GM12878 (cell line): ENCODE measurements at regions not wholly inside any gene's neighbourhood (a gene's known extent, or its start where the extent isn't known, plus 50 kb on each side); places are given as distances from the start of the nearest gene placed in this dataset.
A peak's percentile ranks its signal among the peaks of the same experiment; 100 is the strongest.

Experiments
- ATAC-seq: fragments of 200-7000 bp; cut with Tn5 transposase; 3 replicates; pipeline ENCODE4 v1.9.1; 2020; ENCODE audit warnings: mild to moderate bottlenecking, moderate library complexity
- BruUV-seq: library from RNA; stranded (reverse); fragments of 400-500 nt; replicated peaks from 2 replicates; lab custom pipeline; 2021; lab: Mats Ljungman, UMichigan
- CTCF ChIA-PET: fragments of 300-600 bp; sonication (Branson Sonifier 250); formaldehyde crosslinking; extraction: SDS; loops from one replicate; lab custom pipeline; 2021; ENCODE audit warnings: inconsistent platforms; lab: Yijun Ruan, JAX
- POLR2A ChIA-PET: fragments of 350-600 bp; formaldehyde crosslinking; extraction: SDS; loops from one replicate; lab custom pipeline; 2021; ENCODE audit warnings: inconsistent platforms; lab: Charles Lee
- RAD21 ChIA-PET: fragments of 300-600 bp; sonication (Branson Sonifier 250); formaldehyde crosslinking; loops from one replicate; lab custom pipeline; 2023; ENCODE audit warnings: antibody characterized with exemption; ENCODE audit not compliant: unreplicated experiment; lab: Charles Lee
- SMC1A ChIA-PET: fragments of 300-600 bp; sonication (Branson Sonifier 250); formaldehyde crosslinking; loops from one replicate; lab custom pipeline; 2023; ENCODE audit not compliant: unreplicated experiment, uncharacterized antibody; lab: Charles Lee
- DNase-seq: peaks from one replicate; pipeline ENCODE4 v3.0.0-alpha.2; 2011; ENCODE audit warnings: low read depth, low spot score
- FAIRE-seq: peaks from 3 replicates; lab custom pipeline; 2011; peaks lifted over from hg19 to GRCh38; lab: Jason Lieb, UNC
- H2AFZ ChIP-seq: 2 replicates; pipeline ENCODE4 v1.6.0; 2011; ENCODE audit warnings: low read depth, low read length, control low read depth; ENCODE audit not compliant: control insufficient read depth
- H3K27ac ChIP-seq: 2 replicates; pipeline ENCODE4 v1.5.1; 2011; ENCODE audit warnings: control low read depth; ENCODE audit not compliant: control insufficient read depth, insufficient read depth
- H3K27me3 ChIP-seq, 2 experiments: replicated peaks in 1 of 2; 2 replicates each; pipeline versions ENCODE4 v1.6.0 to v1.6.1; 2011; ENCODE audit warnings: low read length in 1 of 2; ENCODE audit not compliant: control insufficient read depth in 2 of 2, insufficient read depth in 2 of 2
- H3K36me3 ChIP-seq, 2 experiments: 2 replicates each; pipeline ENCODE4 v1.5.1; 2011; ENCODE audit warnings: low read length in 1 of 2; ENCODE audit not compliant: control insufficient read depth in 2 of 2, insufficient read depth in 2 of 2
- H3K4me1 ChIP-seq: 2 replicates; pipeline ENCODE4 v1.6.1; 2011; ENCODE audit warnings: mild to moderate bottlenecking, low read length, moderate library complexity, mixed read lengths; ENCODE audit not compliant: control insufficient read depth, insufficient read depth
- H3K4me2 ChIP-seq: 2 replicates; pipeline ENCODE4 v1.6.0; 2011; ENCODE audit warnings: control low read depth; ENCODE audit not compliant: control insufficient read depth, insufficient read depth
- H3K4me3 ChIP-seq: fragments of 200-600 bp; sonication (generic); 2 replicates; pipeline ENCODE4 v1.5.1; 2016
- H3K79me2 ChIP-seq: 2 replicates; pipeline ENCODE4 v1.6.0; 2011; ENCODE audit warnings: low read length; ENCODE audit not compliant: control insufficient read depth, insufficient read depth
- H3K9ac ChIP-seq: 2 replicates; pipeline ENCODE4 v1.8.0; 2011; ENCODE audit warnings: low read length, control low read depth, mixed read lengths; ENCODE audit not compliant: control insufficient read depth, insufficient read depth
- H3K9me3 ChIP-seq: replicated peaks from 3 replicates; pipeline ENCODE4 v1.5.1; 2011; ENCODE audit warnings: mild to moderate bottlenecking, low read length; ENCODE audit not compliant: control insufficient read depth, insufficient read depth
- H4K20me1 ChIP-seq: 2 replicates; pipeline ENCODE4 v1.6.0; 2011; ENCODE audit not compliant: control insufficient read depth, insufficient read depth
- CTCF ChIP-seq, 3 experiments: IDR thresholded peaks in 2 of 3; conservative IDR thresholded peaks in 1 of 3; 2 replicates each; pipeline ENCODE4 v1.5.1; 2011; ENCODE audit warnings: low read depth in 3 of 3, low read length in 3 of 3, mild to moderate bottlenecking in 3 of 3, control low read depth in 2 of 3, moderate library complexity in 2 of 3, inconsistent platforms in 1 of 3, mixed read lengths in 1 of 3; ENCODE audit not compliant: control insufficient read depth in 2 of 3, insufficient read depth in 1 of 3; ENCODE audit errors: extremely low read depth in 1 of 3
- EP300 ChIP-seq, 2 experiments: fragments of 150-350 bp in 1 of 2; IDR thresholded peaks; 2 replicates each; pipeline ENCODE4 v1.6.1; 2011 to 2012; ENCODE audit warnings: low read depth in 2 of 2, low read length in 2 of 2, borderline replicate concordance in 1 of 2, improper control_type of control experiment in 1 of 2, inconsistent platforms in 1 of 2; ENCODE audit not compliant: control insufficient read depth in 1 of 2
- MXI1 ChIP-seq: fragments of 150-350 bp; IDR thresholded peaks from 2 replicates; pipeline ENCODE4 v1.6.1; 2011; ENCODE audit warnings: low read depth, mild to moderate bottlenecking, inconsistent platforms, low read length, improper control_type of control experiment
- NFYB ChIP-seq: IDR thresholded peaks from 2 replicates; pipeline ENCODE4 v1.6.1; 2011; ENCODE audit warnings: low read depth, mild to moderate bottlenecking, low read length, improper control_type of control experiment, moderate library complexity; ENCODE audit not compliant: insufficient read depth
- NRF1 ChIP-seq: conservative IDR thresholded peaks from 2 replicates; pipeline ENCODE4 v1.6.1; 2011; ENCODE audit warnings: mild to moderate bottlenecking, low read depth, low read length, improper control_type of control experiment
- SP1 ChIP-seq: IDR thresholded peaks from one replicate; pipeline ENCODE4 v1.6.1; 2011; ENCODE audit warnings: low read depth, low read length
- ZNF207 ChIP-seq: fragments of 450-650 bp; IDR thresholded peaks from 2 replicates; pipeline ENCODE4 v1.6.1; 2014; ENCODE audit warnings: antibody characterized with exemption, mild to moderate bottlenecking, borderline replicate concordance
- WGBS: methylation state at CpG from one replicate; pipeline ENCODE4 v1.1.6; 2016; ENCODE audit warnings: low lambda C conversion rate; ENCODE audit not compliant: insufficient replicate concordance, insufficient coverage; ENCODE audit errors: missing lambda C conversion rate; 5-methylcytosine and 5-hydroxymethylcytosine counted together
- in situ Hi-C: fragments of 300-500 bp; cut with MboI; formaldehyde crosslinking; loops from 9 replicates; pipeline ENCODE4 v1.14.3; 2018; ENCODE audit warnings: mixed read lengths
- intact Hi-C: fragments of 100-400 bp; cut with micrococcal nuclease; formaldehyde crosslinking; loops from one replicate; pipeline ENCODE4 v1.14.2; 2022; ENCODE audit not compliant: unreplicated experiment

- TF ChIP-seq ZNF207 = no peak
- TF ChIP-seq EP300 (IDR thresholded peaks at IDR 0.05; ENCODE audit: borderline replicate concordance in 1 of 2, control insufficient read depth in 1 of 2, low read depth in 2 of 2, low read length in 2 of 2) = no peak
- TF ChIP-seq CTCF (IDR thresholded peaks at IDR 0.05 in 2 of 3, conservative IDR thresholded peaks at IDR 0.05 in 1 of 3; ENCODE audit: control insufficient read depth in 2 of 3, extremely low read depth in 1 of 3, insufficient read depth in 1 of 3, low read depth in 3 of 3, low read length in 3 of 3) = no peak
- TF ChIP-seq NRF1 = no peak
- no peak for TF ChIP-seq SP1
Measured at GRCh38 chr3:18538463-18539230, 113.5 kb upstream of the SATB1 start (continued).

- no peak overlapping the region for H2AFZ ChIP-seq
- DNase-seq = no peak
- FAIRE-seq = no peak
- no peak for ATAC-seq
- TF ChIP-seq MXI1 (no peak), NFYB (0 out of 2 replicates have a peak, but pooled peaks have one; percentile 48)
- H3K9me3 ChIP-seq = no peaks in the 10 kb centered on the region
- no peaks in the 10 kb centered on the region for H3K4me1 ChIP-seq
- no peak overlapping the region for H3K27ac ChIP-seq
- intact Hi-C loops = no loop called here
- H3K4me3 ChIP-seq = no peak overlapping the region
- no peaks in the 10 kb centered on the region for H3K79me2 ChIP-seq
- no peaks in the 10 kb centered on the region for H4K20me1 ChIP-seq
- RAD21 ChIA-PET = no interaction called here
- H3K9ac ChIP-seq = no peak overlapping the region
- SMC1A ChIA-PET = no interaction called here
- no peak overlapping the region for H3K4me2 ChIP-seq
- CTCF ChIA-PET = no interaction called here
- BruUV-seq = no TSS peak
- H3K27me3 ChIP-seq = no peaks in the 10 kb centered on the region
- WGBS = 0% methylated on average over 2 of the region's 2 CpGs
- in situ Hi-C loops = no loop called here
- no peaks in the 10 kb centered on the region for H3K36me3 ChIP-seq
- POLR2A ChIA-PET = no interaction called here
Measured at GRCh38 chr3:18533039-18533438, 107.9 kb upstream of the SATB1 start.
